ENCODE measurements at regions not wholly inside any gene's neighbourhood (a gene's known extent, or its start where the extent isn't known, plus 50 kb on each side); places are given as distances from the start of the nearest gene placed in this dataset.

DNA sequence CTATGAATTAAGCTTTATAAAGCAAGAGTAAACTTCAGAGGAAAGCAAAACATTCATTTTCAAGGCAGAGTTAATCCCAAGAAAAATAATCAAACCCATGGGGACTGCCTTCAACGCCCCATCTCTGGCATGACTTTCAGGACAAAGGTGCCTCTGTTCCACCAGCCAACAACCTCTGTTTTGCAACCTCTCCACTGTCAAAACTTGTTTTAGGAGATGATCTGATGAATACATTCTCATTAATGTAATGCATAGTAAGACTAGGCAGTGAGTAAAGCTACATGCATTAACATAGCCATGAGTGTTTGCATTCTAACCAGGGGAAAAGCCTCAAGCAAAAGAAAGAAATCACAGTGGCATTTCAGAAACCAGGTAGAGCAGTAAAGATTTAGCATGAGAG lies 357.0 kb downstream of the FBXO15 start:
- DNase-seq (ENCODE audit: low spot score) = no peak

GRCh38 chr18:73787316-73787715 lies 360.3 kb downstream of the FBXO15 start:
- DNase-seq (ENCODE audit: low spot score) = no peak

DNA sequence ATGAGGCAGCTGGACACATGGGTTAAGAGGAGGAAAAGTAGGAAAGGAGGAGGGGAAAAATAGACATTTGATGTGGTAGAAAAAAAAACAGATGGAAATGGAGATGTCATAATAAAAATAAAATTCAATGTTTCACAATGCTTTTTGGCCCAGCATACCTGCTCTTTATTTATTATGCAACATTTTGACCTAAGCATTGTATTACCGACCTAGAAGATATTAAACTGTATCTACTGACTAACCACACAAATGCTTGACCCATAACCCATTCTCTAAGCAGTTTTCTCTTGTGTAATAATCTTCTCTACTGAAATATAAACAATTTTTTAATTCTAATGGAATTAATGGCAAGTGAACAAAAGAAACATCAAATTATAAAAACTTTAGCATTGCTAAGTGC lies 362.3 kb downstream of the FBXO15 start:
- no peak for DNase-seq (ENCODE audit: low spot score)

DNA sequence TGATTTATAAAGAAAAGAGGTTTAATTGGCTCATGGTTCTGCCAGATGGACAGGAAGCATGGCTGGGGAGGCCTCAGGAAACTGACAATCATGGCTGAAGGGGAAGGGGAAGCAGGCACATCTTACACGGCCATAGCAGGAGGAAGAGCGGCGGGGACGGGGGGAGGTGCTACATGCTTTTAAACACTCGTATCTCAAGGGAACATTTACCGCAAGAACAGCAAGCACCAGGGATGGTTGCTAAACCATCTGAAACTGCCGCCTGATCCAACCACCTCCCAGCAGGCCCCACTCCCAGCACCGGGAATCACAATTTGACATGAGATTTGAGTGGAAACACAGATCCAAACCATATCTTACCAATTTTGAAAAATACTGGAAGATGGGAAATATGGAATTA lies 362.8 kb downstream of the FBXO15 start:
- DNase-seq (ENCODE audit: low spot score) = no peak

DNA sequence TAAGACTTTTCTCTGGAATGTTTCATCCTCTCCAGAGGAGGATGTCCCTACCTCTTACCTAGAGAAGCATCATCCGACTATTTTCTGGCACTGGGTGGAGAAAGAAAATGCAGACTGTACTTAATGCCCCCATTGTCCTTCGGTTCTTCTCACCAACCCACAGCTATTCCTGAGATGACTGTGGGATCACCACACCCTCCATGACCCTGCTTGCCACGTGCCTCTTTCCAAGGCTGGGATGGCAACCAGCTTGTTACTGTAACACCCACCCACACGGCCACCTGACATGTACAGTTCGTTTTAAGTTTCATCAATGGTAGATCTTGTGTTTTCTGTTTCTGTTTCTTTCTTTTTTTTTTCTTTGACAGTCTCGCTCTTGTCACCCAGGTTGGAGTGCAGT lies 365.2 kb downstream of the FBXO15 start:
- no peak for DNase-seq (ENCODE audit: low spot score)

DNA sequence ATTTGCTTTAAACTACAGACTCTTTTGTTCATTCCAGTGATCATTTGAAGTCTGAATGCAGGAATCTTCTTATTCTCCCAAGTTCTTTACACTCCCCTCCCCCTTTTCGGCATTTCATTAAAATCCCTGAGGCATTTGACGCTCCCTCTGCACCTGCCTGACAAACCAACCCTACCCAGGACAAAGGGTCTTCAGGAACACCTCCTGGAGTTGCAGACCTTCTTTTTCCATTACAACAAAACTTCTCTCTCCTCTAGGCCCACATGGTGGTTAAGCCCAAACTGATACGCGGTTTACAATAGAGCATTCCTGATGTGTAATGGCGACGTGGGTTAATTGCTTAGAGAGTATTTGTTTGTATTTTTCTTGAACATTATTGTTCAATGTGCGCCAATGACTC lies 367.4 kb downstream of the FBXO15 start:
- no peak for DNase-seq (ENCODE audit: low spot score)

GRCh38 chr18:73778032-73778359 lies 369.6 kb downstream of the FBXO15 start:
- no peak for DNase-seq (ENCODE audit: low spot score)

DNA sequence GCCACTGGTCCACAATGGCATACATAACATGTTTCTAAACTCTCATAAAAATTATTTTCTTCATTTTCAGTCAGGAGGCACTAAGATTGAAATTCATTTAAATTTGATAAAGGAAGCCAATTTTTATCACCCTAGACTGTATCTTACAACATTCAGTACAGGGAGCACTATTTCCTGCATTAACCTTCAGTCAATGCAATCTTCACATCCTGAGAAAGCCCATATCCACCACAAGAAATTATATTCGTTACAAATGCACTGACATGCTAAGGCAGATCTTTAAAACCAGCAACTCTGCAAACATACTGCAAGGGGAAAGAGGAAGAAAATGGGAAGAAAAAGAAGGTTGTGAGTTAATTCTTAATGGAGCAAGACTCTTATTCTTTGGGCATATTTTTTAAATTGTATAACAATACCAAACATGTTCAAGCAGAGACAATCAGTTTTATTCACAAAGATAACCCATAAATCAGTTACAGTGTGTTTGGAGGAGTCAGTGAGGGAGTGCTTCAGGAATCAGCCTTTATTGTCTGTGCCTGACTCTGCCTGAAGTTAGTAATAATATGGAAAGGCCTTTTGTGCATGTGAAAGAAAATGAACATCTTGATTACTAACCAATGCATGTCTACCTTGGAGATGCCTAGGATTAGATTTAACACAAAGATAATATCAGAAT lies 370.1 kb downstream of the FBXO15 start:
- DNase-seq (ENCODE audit: low spot score) = no peak

- no peak for DNase-seq (ENCODE audit: low spot score)
Measured at GRCh38 chr18:73774811-73775509, 372.7 kb downstream of the FBXO15 start.

DNA sequence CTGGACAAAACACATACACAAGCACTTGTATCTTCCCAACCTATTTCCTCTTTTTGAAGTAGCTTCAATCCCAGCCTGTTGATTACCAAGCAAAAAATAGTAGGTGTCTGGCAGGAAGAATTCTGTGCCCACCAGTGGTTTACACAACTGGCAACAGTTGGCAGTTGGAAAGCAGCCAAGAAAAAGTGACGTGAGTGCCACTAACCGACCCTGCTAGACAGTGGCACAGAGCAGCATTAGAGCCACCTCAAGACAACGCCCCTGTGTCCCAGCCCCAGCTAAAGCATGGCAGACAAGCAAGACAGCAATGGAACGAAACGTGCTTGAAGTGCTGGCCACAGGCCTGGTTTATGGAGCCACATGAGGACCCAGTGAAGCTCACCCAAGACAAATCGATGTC lies 379.6 kb downstream of the FBXO15 start:
- DNase-seq (ENCODE audit: low spot score) = no peak

DNA sequence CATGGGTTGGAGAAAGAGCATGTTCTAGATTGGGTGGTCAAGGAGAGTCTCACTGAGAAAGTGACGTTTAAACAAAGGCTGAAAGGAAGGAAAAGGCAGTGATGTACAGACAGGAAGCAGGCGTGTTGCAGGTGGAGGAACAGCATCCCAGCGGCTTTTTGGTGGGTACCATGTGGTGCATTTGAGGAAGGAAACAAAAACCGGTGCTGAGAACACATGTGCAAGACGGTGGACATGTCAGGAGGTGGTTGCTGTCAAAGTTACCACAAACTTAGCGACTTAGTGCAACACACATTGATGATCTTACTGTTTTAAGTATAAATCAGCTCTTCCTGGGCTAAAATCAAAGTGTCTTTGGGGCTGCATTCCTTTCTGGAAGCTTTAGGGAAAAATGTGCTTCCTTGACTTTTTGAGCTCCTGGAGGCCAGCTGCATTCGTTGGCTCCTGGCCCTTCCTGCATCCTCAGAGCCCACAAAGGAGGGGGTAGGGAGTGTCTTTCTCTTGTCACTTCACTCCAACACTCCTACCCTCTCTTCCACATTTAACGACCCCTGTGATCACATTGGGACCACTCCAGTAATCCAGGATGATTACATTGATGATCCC lies 380.6 kb downstream of the FBXO15 start:
- no peak for DNase-seq (ENCODE audit: low spot score)

DNA sequence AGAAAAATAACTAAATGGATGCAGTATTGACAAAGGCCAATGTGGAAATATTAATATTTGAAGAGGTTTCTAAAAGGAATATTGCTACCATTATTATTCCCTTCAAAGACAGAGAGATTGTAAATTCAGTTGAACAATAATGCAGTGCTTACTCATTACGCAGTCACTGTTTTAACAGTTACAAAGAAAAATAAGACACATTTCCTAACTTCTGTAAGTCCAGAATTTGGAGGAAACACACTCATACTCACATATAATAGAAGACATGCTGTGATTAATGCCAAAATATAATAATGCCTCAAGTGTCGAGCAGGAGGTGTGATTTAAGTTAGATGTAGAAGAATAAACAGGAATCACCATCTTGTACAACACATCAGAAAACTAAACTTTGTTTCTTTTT lies 389.2 kb downstream of the FBXO15 start:
- DNase-seq (ENCODE audit: low spot score) = no peak

DNA sequence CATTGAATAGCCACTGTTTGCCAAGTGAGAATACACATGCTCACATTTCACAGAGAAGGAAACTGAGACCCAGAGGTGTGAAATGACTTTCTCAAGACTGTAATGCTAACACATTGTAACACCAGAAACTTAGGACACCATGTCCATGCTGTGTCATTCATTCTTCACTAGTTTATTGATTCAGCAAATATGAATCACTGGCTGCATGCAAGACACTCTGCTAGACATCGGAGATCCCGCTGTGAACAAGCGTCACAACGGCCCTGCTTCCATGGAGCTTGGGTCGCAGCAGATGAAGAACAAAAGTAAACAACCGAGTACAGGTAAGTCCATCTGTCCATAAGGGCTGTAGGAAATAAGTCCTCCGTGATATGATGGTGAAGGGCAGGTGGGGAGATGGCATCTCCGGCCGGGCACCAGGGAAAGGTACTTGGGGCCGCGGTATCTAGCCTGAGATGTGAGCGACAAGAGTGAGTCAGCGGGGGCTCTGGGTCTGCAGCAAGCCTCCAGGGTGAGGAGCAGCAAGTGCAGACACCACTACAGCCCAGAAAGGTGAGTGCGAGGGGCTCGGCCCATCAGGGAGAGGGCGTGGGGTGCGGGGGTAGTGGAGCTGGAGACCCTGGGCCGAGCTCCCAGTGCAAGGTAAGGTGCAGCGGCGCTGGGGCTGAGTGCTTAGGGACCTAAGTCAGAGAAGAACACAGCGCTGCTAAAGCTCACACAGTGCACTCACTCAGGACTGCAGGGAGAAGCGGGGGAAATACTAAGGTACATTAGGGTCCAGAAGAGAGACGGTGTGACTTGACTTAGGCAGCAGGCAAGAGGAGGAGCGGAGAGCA lies 391.2 kb downstream of the FBXO15 start:
- DNase-seq (ENCODE audit: low spot score) = no peak

DNA sequence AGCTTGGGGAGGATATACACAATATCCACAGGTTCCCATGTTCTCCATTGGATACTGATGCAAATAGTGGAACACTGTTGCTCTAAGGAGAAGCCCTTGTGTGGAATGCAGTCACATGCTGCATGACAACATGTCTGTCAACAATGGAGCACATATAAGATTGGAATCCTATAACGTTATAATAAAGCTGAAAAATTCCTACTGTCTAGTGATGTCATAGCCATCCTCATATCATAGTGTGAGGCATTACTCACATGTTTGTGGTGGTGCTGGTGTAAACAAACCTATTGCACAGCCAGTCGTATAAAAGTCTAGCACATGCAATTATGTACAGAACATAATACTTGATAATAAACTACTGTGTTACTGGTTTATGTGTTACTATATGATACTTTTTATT lies 394.7 kb downstream of the FBXO15 start:
- DNase-seq (ENCODE audit: low spot score) = no peak

- no peak for DNase-seq (ENCODE audit: low spot score)
Measured at GRCh38 chr18:73752546-73752945, 395.1 kb downstream of the FBXO15 start.

DNA sequence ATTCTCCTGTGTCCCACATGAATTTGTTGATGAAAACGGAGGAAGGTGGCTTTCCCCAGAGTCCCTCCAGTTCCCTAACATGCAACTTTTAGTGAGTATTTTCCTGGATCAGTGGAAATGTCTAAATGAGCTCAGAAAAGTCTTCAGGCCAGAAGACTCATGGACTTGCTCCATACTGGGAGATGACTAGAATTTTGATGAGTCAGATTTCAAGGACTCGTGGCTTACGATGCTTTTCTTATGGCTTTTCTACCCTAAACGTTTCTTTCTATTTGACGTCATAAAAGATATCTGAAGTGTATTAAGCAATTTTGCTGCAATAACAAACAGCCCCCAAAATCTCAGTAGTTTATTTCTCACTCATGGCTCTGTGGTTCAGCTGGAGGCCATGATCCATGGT lies 397.6 kb downstream of the FBXO15 start:
- DNase-seq (ENCODE audit: low spot score) = no peak

- DNase-seq (ENCODE audit: low spot score) = no peak
Measured at GRCh38 chr18:73749304-73749703, 398.3 kb downstream of the FBXO15 start.

DNA sequence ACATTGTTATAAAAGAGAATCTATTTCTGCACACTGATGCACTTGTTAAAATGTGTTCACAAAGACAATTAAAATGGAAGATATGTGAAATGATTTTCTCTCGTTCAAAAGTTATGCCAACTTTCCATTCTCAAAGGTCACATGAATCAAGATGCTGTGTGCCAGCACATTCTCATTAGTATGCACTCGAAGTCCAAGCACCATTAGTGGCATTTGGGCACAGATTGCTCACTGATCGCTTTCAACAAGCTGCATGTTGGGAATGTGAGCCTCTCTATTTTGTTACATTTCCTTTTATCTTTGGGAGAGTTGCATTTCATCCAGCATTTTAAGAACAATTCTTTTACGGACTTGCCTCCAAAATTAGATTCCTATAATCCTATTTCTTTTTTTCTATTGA lies 398.9 kb downstream of the FBXO15 start:
- no peak for DNase-seq (ENCODE audit: low spot score)

GRCh38 chr18:73746101-73746500 lies 401.5 kb downstream of the FBXO15 start:
- no peak for DNase-seq (ENCODE audit: low spot score)

- DNase-seq (ENCODE audit: low spot score) = no peak
Measured at GRCh38 chr18:73742957-73743356, 404.7 kb downstream of the FBXO15 start.

GRCh38 chr18:73741946-73742345 lies 405.7 kb downstream of the FBXO15 start:
- no peak for DNase-seq (ENCODE audit: low spot score)

DNA sequence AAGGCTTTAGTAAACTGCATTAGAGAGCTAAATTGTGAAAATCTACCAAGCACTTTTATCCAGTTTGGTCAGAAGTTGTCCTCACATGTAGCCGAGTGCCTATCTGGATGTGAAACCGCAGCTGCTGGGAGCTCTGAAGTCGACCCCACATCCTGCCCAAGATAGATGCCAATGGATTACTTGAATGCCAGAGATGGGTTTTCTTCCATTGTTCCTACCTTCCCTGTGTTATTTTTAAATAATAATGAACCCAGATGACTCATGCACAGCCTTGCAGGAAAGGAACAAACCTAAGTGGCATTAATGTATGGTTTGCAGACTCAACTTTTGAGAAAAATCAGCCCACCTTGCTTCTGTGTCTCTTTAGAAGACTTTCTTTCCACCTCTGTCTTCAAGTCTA lies 408.5 kb downstream of the FBXO15 start:
- DNase-seq (ENCODE audit: low spot score) = no peak

Data from HT-29 (cell line).